ENCODE measurements at regions not wholly inside any gene's neighbourhood (a gene's known extent, or its start where the extent isn't known, plus 50 kb on each side); places are given as distances from the start of the nearest gene placed in this dataset.
"Not testable (repeated sequence)": the region's sequence is repeated elsewhere in the genome, so short reads cannot be mapped to it uniquely, and the experiment has no call there.

DNA sequence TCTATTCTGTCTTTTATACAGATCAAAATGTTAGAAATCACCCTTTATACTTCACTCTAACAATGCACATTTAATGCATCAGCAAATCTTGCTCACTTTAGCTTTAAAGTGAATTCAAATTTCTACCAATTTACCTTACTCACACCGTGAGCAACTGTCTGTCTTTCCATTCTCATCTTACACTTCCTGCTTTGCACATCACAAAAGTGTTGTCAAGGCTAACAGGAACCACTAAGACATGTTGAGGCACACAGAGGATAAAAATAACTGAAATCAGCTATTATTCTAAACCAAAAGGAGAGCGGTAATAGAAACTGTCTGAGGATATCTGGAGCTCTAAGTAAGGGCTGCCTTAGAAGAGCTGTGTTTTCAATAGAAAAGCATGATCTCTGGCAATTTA, 519.9 kb downstream of the ZBBX start:
- no peaks in the 10 kb centered on the region for H3K9me3 Mint-ChIP-seq
- ATAC-seq, result no peak
- H3K4me3 Mint-ChIP-seq, result no peak overlapping the region

GRCh38 chr3:166844329-166844728, 535.8 kb downstream of the ZBBX start:
- Mint-ChIP-seq H3K36me3 (no peaks in the 10 kb centered on the region), H3K27me3 (no peaks in the 10 kb centered on the region), H3K9me3 (peaks cover 3% of the 10 kb centered on the region), H3K27ac (no peak overlapping the region), H3K4me3 (no peak overlapping the region), H3K4me1 (no peaks in the 10 kb centered on the region)
- no peak for ATAC-seq

More for the DNA sequence above, 519.9 kb downstream of the ZBBX start:
- Mint-ChIP-seq H3K27ac (no peak overlapping the region), H3K27me3 (no peaks in the 10 kb centered on the region), H3K4me1 (no peaks in the 10 kb centered on the region), H3K36me3 (no peaks in the 10 kb centered on the region)

- H3K36me3 Mint-ChIP-seq, H3K4me3 Mint-ChIP-seq: not testable (repeated sequence)
Observed at GRCh38 chr3:166842784-166843183, 537.3 kb downstream of the ZBBX start.

GRCh38 chr3:166837535-166837934, 542.6 kb downstream of the ZBBX start:
- ATAC-seq, result no peak
- Mint-ChIP-seq H3K27ac (no peak overlapping the region), H3K9me3 (peaks cover 5% of the 10 kb centered on the region), H3K4me1 (no peaks in the 10 kb centered on the region), H3K4me3 (no peak overlapping the region), H3K27me3 (no peaks in the 10 kb centered on the region), H3K36me3 (no peaks in the 10 kb centered on the region)

More at GRCh38 chr3:166842784-166843183, 537.3 kb downstream of the ZBBX start:
- H3K4me1 Mint-ChIP-seq, H3K9me3 Mint-ChIP-seq, H3K27ac Mint-ChIP-seq, H3K27me3 Mint-ChIP-seq, ATAC-seq: not testable (repeated sequence)

DNA sequence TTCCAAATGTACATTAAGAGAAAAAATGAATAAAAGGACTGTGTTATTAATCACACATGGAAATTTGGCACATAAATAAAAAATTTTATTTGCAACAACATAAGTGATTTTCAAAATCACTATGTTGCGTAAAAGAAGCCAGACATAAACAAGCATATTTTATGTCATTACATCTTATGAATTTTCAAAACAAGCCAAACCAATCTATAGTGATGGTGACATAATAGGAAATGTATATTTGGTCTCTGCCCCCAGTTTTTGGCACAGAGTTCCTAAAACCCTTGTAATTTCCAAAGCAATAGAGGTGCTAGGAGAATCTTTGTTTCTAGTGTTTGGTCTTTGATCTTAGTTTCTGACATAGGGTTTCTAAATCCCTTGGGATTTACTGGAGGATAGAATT, 543.3 kb downstream of the ZBBX start:
- no peak for ATAC-seq
- H3K27me3 Mint-ChIP-seq, result no peaks in the 10 kb centered on the region
- H3K36me3 Mint-ChIP-seq, result no peaks in the 10 kb centered on the region
- H3K9me3 Mint-ChIP-seq, result peaks cover 5% of the 10 kb centered on the region
- no peak overlapping the region for H3K27ac Mint-ChIP-seq
- H3K4me3 Mint-ChIP-seq, result no peak overlapping the region
- no peaks in the 10 kb centered on the region for H3K4me1 Mint-ChIP-seq

- no peak for ATAC-seq
- Mint-ChIP-seq H3K36me3 (no peaks in the 10 kb centered on the region), H3K27me3 (no peaks in the 10 kb centered on the region), H3K9me3 (peaks cover 7% of the 10 kb centered on the region), H3K4me1 (no peaks in the 10 kb centered on the region), H3K4me3 (no peak overlapping the region), H3K27ac (no peak overlapping the region)
Observed at GRCh38 chr3:166829896-166830295, 550.2 kb downstream of the ZBBX start.

GRCh38 chr3:166818464-166818863, 561.6 kb downstream of the ZBBX start:
- H3K36me3 Mint-ChIP-seq, result no peaks in the 10 kb centered on the region
- H3K4me3 Mint-ChIP-seq, result no peak overlapping the region
- H3K27ac Mint-ChIP-seq, result no peak overlapping the region

DNA sequence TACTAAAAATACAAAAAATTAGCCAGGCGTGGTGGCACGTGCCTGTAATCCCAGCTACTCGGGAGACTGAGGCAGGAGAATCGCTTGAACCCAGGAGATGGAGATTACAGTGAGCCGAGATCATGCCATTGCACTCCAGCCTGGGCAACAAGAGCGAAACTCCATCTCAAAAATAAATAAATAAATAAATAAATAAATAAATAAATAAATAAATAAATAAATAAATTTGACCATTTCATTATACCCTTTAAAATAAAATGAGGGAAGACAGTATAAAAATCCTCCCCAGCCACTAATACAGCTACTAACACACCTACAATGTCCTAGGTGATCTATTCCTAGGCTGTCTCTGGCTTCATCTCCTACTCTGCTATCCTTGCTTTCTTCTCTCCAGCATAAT, 562.8 kb downstream of the ZBBX start:
- not testable (repeated sequence) for H3K36me3 Mint-ChIP-seq, ATAC-seq, H3K9me3 Mint-ChIP-seq, H3K27me3 Mint-ChIP-seq, H3K27ac Mint-ChIP-seq, H3K4me1 Mint-ChIP-seq, H3K4me3 Mint-ChIP-seq

More at GRCh38 chr3:166818464-166818863, 561.6 kb downstream of the ZBBX start:
- Mint-ChIP-seq H3K9me3 (peaks cover 8% of the 10 kb centered on the region), H3K27me3 (no peaks in the 10 kb centered on the region), H3K4me1 (no peaks in the 10 kb centered on the region)
- ATAC-seq, result no peak

- H3K9me3 Mint-ChIP-seq, result peaks cover 27% of the 10 kb centered on the region
- no peak overlapping the region for H3K4me3 Mint-ChIP-seq
- no peaks in the 10 kb centered on the region for H3K4me1 Mint-ChIP-seq
- no peaks in the 10 kb centered on the region for H3K36me3 Mint-ChIP-seq
- no peaks in the 10 kb centered on the region for H3K27me3 Mint-ChIP-seq
- no peak overlapping the region for H3K27ac Mint-ChIP-seq
- no peak for ATAC-seq
Observed at GRCh38 chr3:166810741-166811445, 569.2 kb downstream of the ZBBX start.

DNA sequence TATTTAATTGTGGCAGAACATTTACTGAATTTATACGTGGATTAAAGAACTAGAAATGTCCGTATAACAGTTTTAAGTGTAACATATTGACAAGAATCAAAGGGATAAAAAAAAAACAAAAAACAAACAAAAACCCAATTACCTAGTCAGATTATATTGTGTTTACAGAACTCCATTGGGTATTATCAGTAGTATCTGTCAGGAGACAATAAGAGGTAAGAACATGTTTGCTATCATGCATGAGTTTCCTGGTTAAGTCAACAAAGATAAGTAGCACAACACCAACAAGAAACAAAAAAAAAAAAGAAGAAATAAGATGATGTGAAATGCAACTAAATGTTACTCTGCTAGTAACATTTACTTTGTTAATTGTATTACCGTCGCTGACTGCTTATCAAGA, 570.6 kb downstream of the ZBBX start:
- H3K4me3 Mint-ChIP-seq, result no peak overlapping the region
- no peak for ATAC-seq
- no peak overlapping the region for H3K27ac Mint-ChIP-seq
- peaks cover 24% of the 10 kb centered on the region for H3K9me3 Mint-ChIP-seq
- no peaks in the 10 kb centered on the region for H3K4me1 Mint-ChIP-seq
- no peaks in the 10 kb centered on the region for H3K27me3 Mint-ChIP-seq
- H3K36me3 Mint-ChIP-seq, result no peaks in the 10 kb centered on the region

DNA sequence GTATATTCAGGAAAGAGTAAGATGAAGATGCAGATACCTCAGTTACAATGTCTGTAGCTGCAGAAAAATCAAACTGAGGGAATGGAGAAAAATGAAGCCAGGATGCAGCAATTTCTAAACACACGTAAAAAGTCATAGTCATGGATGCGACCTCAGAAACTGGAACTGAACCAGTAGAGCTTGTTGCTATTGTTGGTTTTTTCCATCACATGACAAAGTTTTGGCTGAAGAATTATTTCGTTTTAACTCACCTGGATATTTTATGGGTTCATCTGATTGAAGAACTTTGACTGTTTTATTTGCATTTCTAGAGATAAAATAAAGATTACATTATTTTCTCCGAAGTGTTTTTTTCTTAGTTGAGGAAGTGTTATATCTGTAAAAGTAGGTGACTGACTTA, 591.2 kb downstream of the ZBBX start:
- no peaks in the 10 kb centered on the region for H3K4me1 Mint-ChIP-seq

DNA sequence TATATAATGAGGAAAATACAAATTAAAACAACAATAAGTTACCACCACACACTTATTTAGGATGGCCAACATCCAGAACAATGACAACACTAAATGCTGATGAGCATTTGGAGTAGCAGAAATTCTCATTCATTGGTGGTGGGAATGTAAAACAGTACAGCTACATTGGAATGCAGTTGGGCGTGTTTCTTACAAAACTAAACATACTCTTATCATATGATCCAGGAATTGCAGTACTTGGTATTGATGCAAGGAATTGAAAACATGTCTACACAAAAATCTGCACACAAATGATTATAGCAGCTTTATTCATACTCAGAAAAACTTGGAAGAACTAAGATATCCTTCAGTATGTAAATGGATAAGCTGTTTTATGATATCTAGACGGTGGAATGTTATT, 594.2 kb downstream of the ZBBX start:
- Mint-ChIP-seq H3K27ac (no peak overlapping the region), H3K4me3 (no peak overlapping the region), H3K27me3 (no peaks in the 10 kb centered on the region), H3K36me3 (no peaks in the 10 kb centered on the region), H3K9me3 (peaks cover 2% of the 10 kb centered on the region), H3K4me1 (no peaks in the 10 kb centered on the region)
- no peak for ATAC-seq

More for the DNA sequence above, 591.2 kb downstream of the ZBBX start:
- Mint-ChIP-seq H3K9me3 (peaks cover 3% of the 10 kb centered on the region), H3K27me3 (no peaks in the 10 kb centered on the region), H3K36me3 (no peaks in the 10 kb centered on the region), H3K4me3 (no peak overlapping the region), H3K27ac (no peak overlapping the region)
- ATAC-seq, result no peak

- Mint-ChIP-seq H3K27ac (no peak overlapping the region), H3K9me3 (peaks cover 7% of the 10 kb centered on the region), H3K4me3 (no peak overlapping the region), H3K27me3 (no peaks in the 10 kb centered on the region), H3K36me3 (no peaks in the 10 kb centered on the region), H3K4me1 (no peaks in the 10 kb centered on the region)
- ATAC-seq, result no peak
Observed at GRCh38 chr3:166783206-166783605, 596.9 kb downstream of the ZBBX start.

GRCh38 chr3:166764698-166765318, 615.3 kb downstream of the ZBBX start:
- no peaks in the 10 kb centered on the region for H3K4me1 Mint-ChIP-seq
- H3K36me3 Mint-ChIP-seq, result no peaks in the 10 kb centered on the region
- H3K9me3 Mint-ChIP-seq, result peaks cover 12% of the 10 kb centered on the region
- H3K27ac Mint-ChIP-seq, result no peak overlapping the region
- H3K27me3 Mint-ChIP-seq, result no peaks in the 10 kb centered on the region
- no peak for ATAC-seq
- no peak overlapping the region for H3K4me3 Mint-ChIP-seq

GRCh38 chr3:166759736-166760513, 620.2 kb downstream of the ZBBX start:
- no peak overlapping the region for H3K4me3 Mint-ChIP-seq
- H3K9me3 Mint-ChIP-seq, result peaks cover 6% of the 10 kb centered on the region
- H3K27me3 Mint-ChIP-seq, result no peaks in the 10 kb centered on the region
- H3K27ac Mint-ChIP-seq, result no peak overlapping the region
- no peak for ATAC-seq
- no peaks in the 10 kb centered on the region for H3K4me1 Mint-ChIP-seq
- H3K36me3 Mint-ChIP-seq, result no peaks in the 10 kb centered on the region

DNA sequence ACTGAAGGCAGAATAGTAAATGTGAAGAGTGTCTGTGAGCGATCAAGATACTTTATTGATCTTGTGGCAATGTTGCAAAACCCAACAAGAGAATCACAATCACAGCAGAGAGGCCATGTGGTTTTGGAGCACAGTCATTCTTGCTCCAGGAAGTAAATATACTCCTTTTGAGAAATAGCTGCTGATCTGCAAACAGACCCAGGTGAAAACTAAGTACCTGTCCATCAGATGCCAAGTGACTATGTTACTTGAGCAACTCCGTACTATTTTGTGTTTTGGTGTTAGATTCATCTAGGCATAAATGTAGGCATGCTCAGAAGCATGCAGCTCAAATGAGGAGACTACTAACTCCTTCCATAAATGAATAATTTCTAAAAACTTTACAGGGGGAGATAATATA, 627.9 kb downstream of the ZBBX start:
- H3K27ac Mint-ChIP-seq, result no peak overlapping the region
- H3K4me1 Mint-ChIP-seq, result no peaks in the 10 kb centered on the region
- H3K36me3 Mint-ChIP-seq, result no peaks in the 10 kb centered on the region
- H3K4me3 Mint-ChIP-seq, result no peak overlapping the region
- H3K9me3 Mint-ChIP-seq, result peaks cover 9% of the 10 kb centered on the region
- H3K27me3 Mint-ChIP-seq, result no peaks in the 10 kb centered on the region
- ATAC-seq, result no peak
